Spleen (tissue), 11 donors: ENCODE measurements at regions not wholly inside any gene's neighbourhood (a gene's known extent, or its start where the extent isn't known, plus 50 kb on each side); places are given as distances from the start of the nearest gene placed in this dataset.

Experiments used
- DNase-seq: peaks from one replicate; pipeline ENCODE4 v3.0.0-alpha.2; 2020
- H3K27ac ChIP-seq, 8 donors: fragments of 200-600 bp; sonication (generic) in 7 of 8; 1 replicate in 4 of 8; 2 replicates in 4 of 8; pipeline versions ENCODE4 v1.5.0 to v1.8.0; 2016 to 2021; ENCODE audit warnings: inconsistent platforms in 4 of 8, mild to moderate bottlenecking in 4 of 8, moderate library complexity in 1 of 8
- H3K27me3 ChIP-seq, 7 donors: fragments of 200-600 bp; sonication (generic) in 6 of 7; replicated peaks in 1 of 7; 1 replicate in 4 of 7; 2 replicates in 3 of 7; pipeline versions ENCODE4 v1.5.0 to v1.8.0; 2016 to 2021; ENCODE audit warnings: inconsistent platforms in 3 of 7, mild to moderate bottlenecking in 1 of 7
- H3K36me3 ChIP-seq, 6 donors: fragments of 200-600 bp; sonication (generic) in 5 of 6; 1 replicate in 4 of 6; 2 replicates in 2 of 6; pipeline versions ENCODE4 v1.5.0 to v1.8.0; 2016 to 2021; ENCODE audit warnings: inconsistent platforms in 2 of 6
- H3K4me1 ChIP-seq, 6 donors: fragments of 200-600 bp; sonication (generic) in 5 of 6; 1 replicate in 3 of 6; 2 replicates in 3 of 6; pipeline versions ENCODE4 v1.5.0 to v1.8.0; 2016 to 2021; ENCODE audit warnings: inconsistent platforms in 3 of 6
- H3K4me3 ChIP-seq, 8 donors: fragments of 200-600 bp; sonication (generic) in 7 of 8; 1 replicate in 4 of 8; 2 replicates in 4 of 8; pipeline versions ENCODE4 v1.5.0 to v1.8.0; 2016 to 2021; ENCODE audit warnings: inconsistent platforms in 4 of 8, mild to moderate bottlenecking in 4 of 8, moderate library complexity in 2 of 8
- H3K9me3 ChIP-seq, 8 donors: fragments of 200-600 bp; sonication (generic) in 7 of 8; 1 replicate in 4 of 8; 2 replicates in 4 of 8; pipeline versions ENCODE4 v1.5.0 to v1.8.0; 2016 to 2021; ENCODE audit warnings: inconsistent platforms in 4 of 8
- CTCF ChIP-seq, 11 experiments: fragments of 200-600 bp in 7 of 11; fragments of 450-650 bp in 4 of 11; sonication (generic) in 4 of 11; IDR thresholded peaks in 8 of 11; conservative IDR thresholded peaks in 3 of 11; 1 replicate in 7 of 11; 2 replicates in 4 of 11; pipeline versions ENCODE4 v1.4.0 to v1.8.0; 2016 to 2021; ENCODE audit warnings: antibody characterized with exemption in 11 of 11, inconsistent platforms in 4 of 11, mild to moderate bottlenecking in 1 of 11
- POLR2A ChIP-seq, 3 donors: fragments of 450-650 bp; IDR thresholded peaks; one replicate each; pipeline ENCODE4 v1.5.1; 2017; ENCODE audit warnings: antibody characterized with exemption in 3 of 3, mild to moderate bottlenecking in 1 of 3
- POLR2AphosphoS5 ChIP-seq, 3 donors: sonication (generic); formaldehyde crosslinking; IDR thresholded peaks; one replicate each; pipeline ENCODE4 v1.5.1; 2017; ENCODE audit warnings: antibody characterized with exemption in 3 of 3
- WGBS, 5 donors: extraction: QIAGEN DNeasy Blood & Tissue Kit in 3 of 5; methylation state at CpG; one replicate each; pipeline versions ENCODE4 v1.1.5 to v1.1.7; 2013 to 2018; 5-methylcytosine and 5-hydroxymethylcytosine counted together
- intact Hi-C: fragments of 100-400 bp; cut with DNase I; formaldehyde crosslinking; loops from one replicate; pipeline ENCODE4 v1.15.0; 2023; ENCODE audit warnings: low total_unique reads
- donor health status: healthy with polysubstance abuse.
- donor health status: DM: no; HTN: no; CAD: no; lungs with moderate emphysema.
- donor health status: DM: no; HTN: no; CAD: no.
- donor health status: Bipolar disorder and iron deficiency.
- donor health status: healthy.
- donor health status: DM: no; HTN: no; CAD: no.
- donor health status: DM: yes; HTN: yes; CAD: no.

- 83 to 89% (median 87%) methylated on average over 6 of the region's 6 CpGs for WGBS, 5 donors
- no peak for DNase-seq
Measured at GRCh38 chr4:154143720-154144119, 347.9 kb downstream of the DCHS2 start.

GRCh38 chr4:154142664-154143063 lies 348.9 kb downstream of the DCHS2 start:
- intact Hi-C loops = no loop called here
- Histone ChIP-seq H3K36me3 (no peaks in the 10 kb centered on the region), H3K4me3 (no peak overlapping the region), H3K9me3 (peaks cover 0 to 3% (median 0%) of the 10 kb centered on the region in 8 donors), H3K27me3 (no peaks in the 10 kb centered on the region), H3K4me1 (no peaks in the 10 kb centered on the region), H3K27ac (no peak overlapping the region)
- WGBS, 5 donors = 78 to 89% (median 87%) methylated on average over 2 of the region's 2 CpGs
- TF ChIP-seq POLR2AphosphoS5 (IDR thresholded peaks at IDR 0.05) = no peak
- no peak for TF ChIP-seq CTCF (IDR thresholded peaks at IDR 0.05 in 8 of 11, conservative IDR thresholded peaks at IDR 0.05 in 3 of 11)
- TF ChIP-seq POLR2A (IDR thresholded peaks at IDR 0.05) = no peak
- DNase-seq = no peak

More at GRCh38 chr4:154143720-154144119, 347.9 kb downstream of the DCHS2 start:
- Histone ChIP-seq H3K4me3 (no peak overlapping the region), H3K27ac (no peak overlapping the region), H3K27me3 (no peaks in the 10 kb centered on the region), H3K9me3 (peaks cover 0 to 3% (median 0%) of the 10 kb centered on the region in 8 donors), H3K36me3 (no peaks in the 10 kb centered on the region), H3K4me1 (no peaks in the 10 kb centered on the region)
- intact Hi-C loops = no loop called here
- TF ChIP-seq POLR2AphosphoS5 (IDR thresholded peaks at IDR 0.05) = no peak
- no peak for TF ChIP-seq CTCF (IDR thresholded peaks at IDR 0.05 in 8 of 11, conservative IDR thresholded peaks at IDR 0.05 in 3 of 11)
- no peak for TF ChIP-seq POLR2A (IDR thresholded peaks at IDR 0.05)

GRCh38 chr4:154140869-154141268 lies 350.7 kb downstream of the DCHS2 start:
- 66 to 74% (median 73%) methylated on average over 3 of the region's 3 CpGs for WGBS, 5 donors
- H3K9me3 ChIP-seq = no peaks in the 10 kb centered on the region
- no peak overlapping the region for H3K4me3 ChIP-seq
- TF ChIP-seq POLR2A (IDR thresholded peaks at IDR 0.05) = no peak
- TF ChIP-seq CTCF (IDR thresholded peaks at IDR 0.05 in 8 of 11, conservative IDR thresholded peaks at IDR 0.05 in 3 of 11) = no peak
- no peak for TF ChIP-seq POLR2AphosphoS5 (IDR thresholded peaks at IDR 0.05)
- no peaks in the 10 kb centered on the region for H3K36me3 ChIP-seq
- no peaks in the 10 kb centered on the region for H3K27me3 ChIP-seq
- intact Hi-C loops = no loop called here
- DNase-seq = no peak
- H3K27ac ChIP-seq = no peak overlapping the region
- no peaks in the 10 kb centered on the region for H3K4me1 ChIP-seq

GRCh38 chr4:154137320-154137905 lies 348.5 kb upstream of the SFRP2 start:
- Histone ChIP-seq H3K4me3 (no peak overlapping the region), H3K27ac (no peak overlapping the region)

More at GRCh38 chr4:154137320-154137905, 348.5 kb upstream of the SFRP2 start:
- Histone ChIP-seq H3K27me3 (no peaks in the 10 kb centered on the region), H3K36me3 (no peaks in the 10 kb centered on the region), H3K4me1 (no peaks in the 10 kb centered on the region), H3K9me3 (no peaks in the 10 kb centered on the region)
- 46 to 64% (median 54%) methylated on average over 3 of the region's 3 CpGs for WGBS, 5 donors
- TF ChIP-seq POLR2A (IDR thresholded peaks at IDR 0.05) = no peak
- no peak for TF ChIP-seq CTCF (IDR thresholded peaks at IDR 0.05 in 8 of 11, conservative IDR thresholded peaks at IDR 0.05 in 3 of 11)
- no peak for TF ChIP-seq POLR2AphosphoS5 (IDR thresholded peaks at IDR 0.05)
- intact Hi-C loops = no loop called here
- DNase-seq = no peak
